HUDEP-2 (cell line): ENCODE measurements at regions not wholly inside any gene's neighbourhood (a gene's known extent, or its start where the extent isn't known, plus 50 kb on each side); places are given as distances from the start of the nearest gene placed in this dataset.
"Not testable (repeated sequence)": the region's sequence is repeated elsewhere in the genome, so short reads cannot be mapped to it uniquely, and the experiment has no call there.

Experiments
- DNase-seq, 76 experiments: peaks; one replicate each; lab custom pipeline; 2025; ENCODE audit not compliant: unreplicated experiment in 76 of 76; lab: John Stamatoyannopoulos, UW

- not testable (repeated sequence) for DNase-seq
Measured at GRCh38 chr14:40954448-40955130, 652.1 kb upstream of the LRFN5 start.

- no peak for DNase-seq
Measured at GRCh38 chr14:40944521-40944920, 662.2 kb upstream of the LRFN5 start.

GRCh38 chr14:40936861-40937260, 669.8 kb upstream of the LRFN5 start:
- DNase-seq = no peak

GRCh38 chr14:40920380-40920779, 686.3 kb upstream of the LRFN5 start:
- DNase-seq = no peak

- DNase-seq = no peak
Measured at GRCh38 chr14:40911141-40911540, 695.5 kb upstream of the LRFN5 start.

GRCh38 chr14:40909906-40910305, 696.8 kb upstream of the LRFN5 start:
- DNase-seq = no peak

- no peak for DNase-seq
Measured at GRCh38 chr14:40903709-40904108, 703.0 kb upstream of the LRFN5 start.

- no peak for DNase-seq
Measured at GRCh38 chr14:40899435-40899834, 707.2 kb upstream of the LRFN5 start.

GRCh38 chr14:40894846-40895245, 711.8 kb upstream of the LRFN5 start:
- no peak for DNase-seq

- DNase-seq = no peak
Measured at GRCh38 chr14:40889126-40889525, 717.5 kb upstream of the LRFN5 start.

GRCh38 chr14:40887912-40888311, 718.8 kb upstream of the LRFN5 start:
- no peak for DNase-seq

- DNase-seq = no peak
Measured at GRCh38 chr14:40870252-40870651, 736.4 kb upstream of the LRFN5 start.

GRCh38 chr14:40859055-40859454, 747.6 kb upstream of the LRFN5 start:
- DNase-seq = no peak

GRCh38 chr14:40855343-40855742, 751.3 kb upstream of the LRFN5 start:
- no peak for DNase-seq

GRCh38 chr14:40850191-40850590, 756.5 kb upstream of the LRFN5 start:
- no peak for DNase-seq

- no peak for DNase-seq
Measured at GRCh38 chr14:40847480-40847879, 759.2 kb upstream of the LRFN5 start.

- no peak for DNase-seq
Measured at GRCh38 chr14:40842816-40843215, 763.9 kb upstream of the LRFN5 start.

GRCh38 chr14:40841886-40842285, 764.8 kb upstream of the LRFN5 start:
- no peak for DNase-seq

- no peak for DNase-seq
Measured at GRCh38 chr14:40838601-40839000, 768.1 kb upstream of the LRFN5 start.

- no peak for DNase-seq
Measured at GRCh38 chr14:40806471-40806870, 800.2 kb upstream of the LRFN5 start.

GRCh38 chr14:40796168-40796567, 810.5 kb upstream of the LRFN5 start:
- DNase-seq = no peak

- no peak for DNase-seq
Measured at GRCh38 chr14:40784860-40785259, 821.8 kb upstream of the LRFN5 start.

- DNase-seq = no peak
Measured at GRCh38 chr14:40762685-40763084, 844.0 kb upstream of the LRFN5 start.
